SK-N-DZ (cell line): ENCODE measurements at regions not wholly inside any gene's neighbourhood (a gene's known extent, or its start where the extent isn't known, plus 50 kb on each side); places are given as distances from the start of the nearest gene placed in this dataset.

Source experiments
- DNase-seq: peaks from one replicate; pipeline ENCODE4 v3.0.0-alpha.2; 2015; ENCODE audit warnings: low spot score

DNA sequence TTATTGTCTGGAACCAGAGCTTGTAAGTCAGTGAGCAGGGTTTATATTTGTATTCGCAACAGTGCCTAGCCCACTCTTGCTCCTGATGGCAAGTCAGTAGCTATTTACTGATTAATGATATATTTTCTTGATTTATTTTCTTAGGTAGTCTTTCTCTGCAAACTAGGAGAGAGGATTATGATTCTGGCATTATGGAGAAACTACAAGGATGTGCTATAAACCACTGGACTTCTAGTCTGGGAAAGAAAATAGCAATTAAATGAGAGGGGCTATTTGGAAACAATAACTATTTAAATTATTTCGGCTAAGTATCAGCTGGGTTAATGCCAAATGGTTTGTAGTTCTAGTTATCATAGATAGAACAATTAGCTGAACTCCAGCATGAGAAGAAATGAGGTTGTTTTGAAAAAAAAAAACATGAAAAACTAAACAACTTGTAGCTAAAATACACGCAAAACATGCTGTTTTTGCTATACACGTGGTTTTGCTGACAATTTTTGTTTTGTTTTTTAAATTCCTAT, 304.9 kb upstream of the TCF21 start:
- no peak for DNase-seq

DNA sequence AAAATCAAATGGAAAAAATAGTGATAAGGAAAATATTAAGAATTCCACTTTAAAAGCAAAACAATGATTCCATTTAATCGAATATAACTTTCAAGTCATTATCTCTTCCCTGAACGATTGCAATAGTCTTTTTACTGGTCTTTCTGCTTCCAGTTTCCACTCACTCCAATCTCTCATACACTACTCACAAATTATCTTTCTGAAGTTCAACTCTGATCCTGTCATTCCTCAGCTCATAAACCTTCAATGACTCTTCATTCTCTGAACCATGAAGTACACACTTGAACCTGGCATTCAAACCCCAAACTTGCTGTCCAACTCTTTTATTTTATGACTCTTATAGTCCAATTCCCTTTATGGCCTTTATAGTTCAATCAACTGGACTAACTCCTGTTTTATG, 304.1 kb upstream of the TCF21 start:
- no peak for DNase-seq

DNA sequence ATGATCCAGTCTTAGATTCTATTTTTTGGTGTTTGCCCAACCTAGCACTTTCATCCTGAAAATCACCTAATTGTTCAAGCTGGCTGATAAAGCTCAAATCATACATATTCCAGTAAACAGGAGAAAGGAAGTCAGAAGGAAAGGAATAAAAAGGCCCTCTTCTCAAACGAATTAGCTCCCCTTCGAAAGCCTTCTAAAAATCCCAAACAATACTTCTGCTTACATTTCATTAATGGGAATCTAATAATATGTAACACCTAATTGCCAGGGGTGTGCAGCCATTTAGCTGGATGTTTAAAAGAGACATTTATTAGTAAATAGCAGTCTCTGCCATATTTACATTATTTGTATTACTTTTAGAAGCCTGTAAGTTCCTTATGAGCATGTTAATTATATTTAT, 302.9 kb upstream of the TCF21 start:
- no peak for DNase-seq

DNA sequence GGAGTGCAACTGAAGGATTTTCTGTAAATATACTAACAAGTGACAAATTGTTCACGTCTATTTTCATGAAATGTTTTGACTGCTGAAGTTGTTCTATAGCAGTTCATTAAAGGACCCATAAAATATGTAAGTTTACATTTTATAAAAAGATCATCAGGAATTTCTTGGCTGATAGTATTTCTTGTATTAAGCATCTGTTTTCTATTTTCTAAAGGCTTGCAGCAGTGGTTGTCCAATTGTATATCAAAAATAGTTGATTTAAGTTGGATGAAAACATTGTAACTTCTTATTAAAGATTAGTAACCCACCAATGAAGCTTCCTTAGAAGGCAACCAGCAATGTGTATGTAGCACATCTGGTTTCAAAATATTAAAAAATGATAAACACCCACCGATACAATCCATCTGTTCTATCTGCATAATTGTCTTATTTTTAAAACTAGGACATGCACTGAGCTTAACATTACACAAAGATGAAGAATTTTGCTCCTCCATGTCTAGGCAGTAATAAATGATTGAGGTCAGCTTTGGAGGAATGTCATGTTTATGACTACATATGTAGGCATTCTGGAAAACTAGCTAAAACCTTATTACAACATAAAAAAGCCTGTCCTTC, 301.3 kb upstream of the TCF21 start:
- DNase-seq = no peak

DNA sequence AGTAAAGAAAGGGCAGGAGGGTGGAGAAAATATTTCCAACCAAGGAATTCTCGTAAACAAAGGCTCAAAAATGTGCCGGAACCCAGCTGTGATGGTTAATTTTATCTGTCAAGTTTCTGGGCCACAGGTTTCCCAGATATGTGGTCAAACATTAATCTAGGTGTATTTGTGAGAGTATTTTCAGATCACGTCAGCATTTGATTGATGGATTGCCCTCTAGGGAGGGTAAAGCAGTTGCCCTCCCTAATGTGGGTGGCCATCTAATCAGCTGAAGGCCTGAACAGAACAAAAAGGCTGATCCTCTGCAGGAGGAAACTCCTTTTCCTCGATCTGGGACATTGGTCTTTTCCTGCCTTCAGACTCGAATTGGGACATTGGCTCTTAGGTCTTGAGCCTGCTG, 298.7 kb upstream of the TCF21 start:
- DNase-seq = no peak

DNA sequence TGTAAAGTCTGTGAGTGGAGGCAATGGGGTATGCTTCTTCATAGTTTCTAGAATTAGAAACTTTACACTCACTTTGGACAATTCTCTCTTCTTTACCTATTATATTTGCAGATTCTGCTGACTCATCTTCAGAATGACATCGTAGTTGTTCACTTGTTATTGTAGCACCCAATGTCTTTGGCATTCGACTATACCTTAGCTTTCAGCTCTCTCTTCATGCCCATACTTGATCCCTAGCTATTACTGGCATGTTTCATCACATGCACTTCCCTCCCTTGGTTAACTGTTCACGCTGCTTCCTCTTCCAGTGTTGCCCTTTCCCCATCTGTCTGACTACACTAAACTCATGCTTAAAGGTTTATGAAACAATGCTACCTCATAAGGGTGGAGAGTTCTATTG, 298.1 kb upstream of the TCF21 start:
- no peak for DNase-seq

DNA sequence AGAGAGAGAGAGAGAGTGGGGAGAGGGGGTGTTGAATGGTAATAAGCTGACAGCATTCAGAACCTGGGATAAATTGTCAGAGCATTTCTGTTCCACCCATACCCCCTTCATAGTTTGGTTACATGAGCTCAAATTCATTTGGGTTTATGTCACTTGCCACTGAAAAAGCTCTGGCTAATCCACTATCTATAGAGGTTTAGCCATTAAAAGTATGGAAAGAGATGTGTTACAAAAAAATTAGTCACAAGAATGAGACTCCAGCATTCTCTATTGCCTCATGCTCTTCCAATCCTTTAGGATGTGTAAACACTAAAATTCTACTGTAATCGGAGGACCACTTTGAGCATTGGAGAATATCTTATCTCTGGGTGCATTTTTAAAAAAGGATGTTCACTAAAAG, 297.6 kb upstream of the TCF21 start:
- DNase-seq = no peak

DNA sequence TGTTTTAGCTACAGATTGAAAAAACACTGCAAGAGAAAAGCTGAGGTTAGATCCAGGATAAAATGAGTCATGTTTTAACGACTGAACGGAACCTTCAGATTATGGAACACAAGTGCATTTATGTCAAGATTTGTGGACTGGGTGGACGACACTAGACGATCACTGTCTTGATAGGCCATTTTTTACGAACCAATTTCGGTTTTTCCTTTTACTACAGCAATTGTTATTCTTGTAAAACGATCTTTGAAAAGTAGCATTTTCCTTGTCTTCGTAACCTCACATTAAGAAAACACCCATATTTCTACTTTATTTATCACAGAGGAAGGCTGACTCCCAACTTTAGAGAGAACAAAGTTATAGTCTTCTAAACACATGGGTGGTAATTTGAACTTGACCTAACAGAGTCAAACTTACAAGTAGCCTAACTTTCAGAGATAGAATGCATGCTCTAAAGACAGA, 294.2 kb upstream of the TCF21 start:
- no peak for DNase-seq

DNA sequence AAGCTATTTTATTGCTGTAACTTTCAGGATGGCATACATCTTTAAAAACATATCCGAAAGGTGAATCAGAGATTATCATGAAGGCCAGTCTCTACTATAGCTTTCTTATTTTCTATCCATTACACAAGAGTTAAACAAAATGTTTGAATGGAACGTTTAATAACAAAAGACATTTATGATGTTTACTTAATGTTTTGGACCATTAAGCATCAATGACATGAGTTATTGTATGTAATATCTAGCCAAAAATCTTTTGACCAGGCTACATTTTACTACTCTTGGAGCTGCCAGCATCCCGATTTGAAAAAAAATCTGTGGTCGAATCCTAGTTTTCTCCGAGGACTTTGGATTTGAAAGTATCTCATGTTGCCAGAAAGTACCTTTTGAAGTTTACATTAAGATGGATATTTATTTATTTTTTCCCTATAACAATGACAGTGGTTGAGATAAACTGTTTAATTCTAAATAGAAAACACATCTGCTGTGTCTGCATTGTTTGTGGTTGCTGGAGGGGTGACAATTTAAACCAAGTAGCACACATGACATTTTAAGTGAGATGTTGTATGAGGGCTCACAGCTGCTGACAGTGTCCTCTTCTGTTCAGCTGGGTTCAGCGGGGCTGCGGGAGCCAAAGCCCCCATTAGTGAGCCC, 293.7 kb upstream of the TCF21 start:
- DNase-seq = no peak

DNA sequence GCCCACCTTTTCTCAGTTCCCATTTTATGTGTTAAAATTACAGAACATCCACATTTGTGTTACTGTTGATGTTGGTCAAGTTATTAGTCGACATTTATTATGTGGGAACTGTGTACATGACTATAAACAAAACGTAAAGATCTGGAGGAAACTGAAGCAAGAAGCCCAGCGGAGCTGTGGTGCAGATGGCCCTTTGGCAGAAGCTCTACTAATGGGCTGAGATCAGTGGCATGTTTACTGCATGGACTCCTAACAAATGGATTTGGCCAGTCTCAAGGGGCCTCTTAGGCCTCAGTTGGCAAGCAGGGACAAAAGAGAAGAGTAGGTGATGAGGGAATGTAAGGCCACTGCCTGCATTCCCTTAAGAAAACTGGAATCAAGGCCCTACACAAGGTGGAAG, 282.1 kb upstream of the TCF21 start:
- DNase-seq = no peak

DNA sequence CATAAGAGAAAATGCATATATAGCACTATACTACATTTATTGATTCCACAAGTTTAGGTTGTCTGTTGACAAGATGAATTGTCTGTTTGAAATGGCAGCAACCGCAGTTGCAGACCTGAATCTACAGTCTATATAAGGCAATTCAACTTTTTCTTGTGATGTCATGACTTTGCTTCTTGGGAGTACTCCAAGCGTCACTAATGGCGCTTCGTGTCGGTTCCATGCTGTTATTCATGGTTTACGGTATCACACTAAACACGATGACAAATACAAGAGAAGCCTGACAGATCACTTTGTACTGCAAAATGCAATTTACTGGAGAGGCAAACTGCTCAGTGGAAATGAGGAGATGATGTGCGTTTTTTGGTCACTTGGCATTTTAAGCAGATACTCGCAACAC, 280.3 kb upstream of the TCF21 start:
- no peak for DNase-seq

DNA sequence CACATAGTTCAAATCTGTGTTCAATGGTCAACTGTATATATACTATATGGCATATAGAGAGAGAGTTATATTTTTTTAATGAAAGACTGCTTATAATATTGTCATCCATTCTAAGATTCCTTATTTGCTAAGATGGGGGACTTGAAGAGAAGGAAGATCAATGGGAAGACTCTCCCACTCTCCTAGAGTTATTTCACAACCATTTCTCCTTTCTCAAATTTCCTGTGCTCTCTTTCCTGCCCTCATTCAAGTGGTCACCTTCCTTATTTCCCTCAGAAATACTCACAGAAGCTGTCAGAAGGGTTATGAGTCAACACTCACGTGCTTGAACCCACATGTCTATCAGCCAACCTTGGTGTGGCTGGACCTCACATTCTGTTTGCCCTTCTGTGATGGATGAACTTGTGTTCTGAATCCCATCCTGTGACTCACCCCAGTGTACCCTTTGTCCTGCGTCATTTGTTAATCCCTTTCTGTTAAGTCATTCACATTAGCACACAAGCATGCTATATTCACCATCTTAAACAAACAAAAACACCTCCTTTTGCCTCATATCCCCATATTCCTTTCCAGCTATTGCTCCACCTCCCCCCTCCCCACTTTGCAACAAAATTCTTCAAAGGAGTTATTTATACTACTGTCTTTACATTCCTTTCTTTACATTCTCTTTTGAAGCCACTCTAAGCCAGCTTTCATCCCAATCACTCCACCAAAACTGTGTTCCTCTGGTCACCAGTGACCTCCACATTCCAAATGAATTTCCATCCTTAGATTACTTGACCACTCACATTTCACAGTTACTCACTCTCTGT, 279.3 kb upstream of the TCF21 start:
- DNase-seq = no peak

DNA sequence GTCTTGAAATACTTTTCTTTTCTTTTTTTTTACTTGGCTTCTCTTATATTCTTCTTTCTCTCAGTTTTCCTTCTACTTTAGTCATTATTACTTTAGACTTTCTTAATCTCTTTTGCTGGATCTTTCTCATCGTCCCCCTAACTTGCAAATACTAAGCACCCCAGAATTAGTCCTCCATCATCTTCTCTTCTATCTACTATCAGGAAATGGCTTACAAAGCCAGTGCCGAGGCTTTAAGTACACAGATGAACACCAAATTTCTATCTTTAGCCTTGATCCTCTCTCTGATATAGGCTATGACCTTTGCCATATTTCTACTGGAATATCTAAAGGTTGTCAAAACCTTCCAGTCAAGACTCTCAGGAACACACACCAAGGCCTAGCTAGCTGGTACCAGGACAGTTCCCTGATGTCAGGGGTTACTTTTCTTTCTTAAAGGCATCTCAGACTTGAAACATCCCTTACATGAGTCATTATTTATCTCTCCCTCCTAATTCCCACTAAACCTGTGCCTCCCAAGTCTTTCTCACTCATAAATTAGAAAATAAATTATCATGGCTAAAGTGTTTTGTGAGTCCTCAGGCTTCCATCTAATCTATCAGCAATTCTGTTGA, 278.6 kb upstream of the TCF21 start:
- no peak for DNase-seq

DNA sequence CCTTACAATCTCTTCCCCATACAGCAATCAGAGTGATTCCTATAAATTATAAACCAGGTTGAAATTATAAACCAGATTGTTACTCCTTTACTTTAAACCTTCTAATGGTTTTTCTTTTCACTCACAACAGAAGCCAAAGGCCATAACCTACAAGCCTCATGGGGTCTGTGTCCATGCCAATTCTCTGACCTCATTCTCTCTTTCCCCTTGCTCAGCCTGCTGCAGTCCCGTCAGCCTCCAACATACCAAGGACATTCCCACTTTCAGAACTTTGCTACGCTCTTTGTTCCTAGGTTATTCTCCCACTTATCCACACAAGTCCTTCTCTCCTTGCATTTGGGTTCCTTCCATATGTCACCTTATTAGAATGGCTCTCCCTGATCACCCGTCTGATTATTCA, 277.9 kb upstream of the TCF21 start:
- DNase-seq = no peak

DNA sequence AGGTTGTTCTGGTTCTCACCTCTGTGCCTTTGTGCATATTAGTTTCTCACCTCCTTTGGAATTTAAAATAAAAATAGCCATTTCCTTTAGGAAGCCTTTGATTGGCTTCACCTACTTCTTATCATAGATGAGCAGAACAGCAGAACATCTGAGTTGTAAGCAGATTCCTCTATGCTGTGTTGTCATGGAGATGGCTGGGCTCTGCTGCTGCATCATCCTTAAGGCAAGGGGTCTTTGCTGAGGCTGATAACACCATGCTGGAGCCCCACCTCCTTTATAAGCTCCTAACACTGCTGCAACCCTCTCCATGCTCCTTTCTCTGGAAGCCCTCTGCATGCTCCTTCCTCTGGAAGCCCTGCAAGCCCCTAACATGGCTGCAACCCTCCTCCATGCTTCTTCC, 276.5 kb upstream of the TCF21 start:
- DNase-seq = no peak

DNA sequence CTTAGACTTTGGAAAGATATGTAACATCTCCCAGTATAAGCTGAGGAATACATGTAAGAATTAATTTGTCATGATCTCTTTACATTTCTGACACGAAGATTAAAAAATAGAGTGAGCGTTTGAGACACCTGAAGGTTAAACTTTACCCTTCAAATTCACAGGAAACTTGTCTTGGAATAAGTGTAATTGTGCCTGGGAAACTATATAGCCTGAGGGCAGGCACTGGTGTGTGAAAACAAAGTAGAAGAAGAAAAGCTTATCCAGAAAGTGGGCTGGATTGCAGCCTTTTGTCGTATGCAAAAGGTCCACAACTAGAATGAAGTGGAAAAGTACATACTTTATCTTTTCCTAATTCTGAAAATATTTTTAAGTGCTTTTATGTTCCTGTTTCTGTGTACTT, 275.7 kb upstream of the TCF21 start:
- no peak for DNase-seq

DNA sequence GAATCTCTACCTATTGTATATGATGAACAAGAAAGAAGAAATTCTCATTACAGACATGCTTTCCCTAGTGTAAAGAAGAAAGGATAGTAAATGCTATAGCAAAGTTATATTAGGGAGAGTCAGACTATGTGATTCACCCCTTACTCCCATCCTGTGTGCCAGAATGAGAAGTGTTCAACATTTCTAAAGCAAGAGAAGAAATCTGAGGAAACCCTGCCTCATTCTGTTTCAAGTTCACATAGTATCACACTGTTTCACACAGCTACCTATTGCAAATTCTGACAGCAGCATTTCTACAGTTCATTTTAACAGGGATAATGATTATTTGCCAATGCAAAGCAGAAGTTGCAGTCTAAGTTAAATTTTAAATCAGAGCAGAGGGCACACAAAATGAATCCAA, 267.2 kb upstream of the TCF21 start:
- DNase-seq = no peak

DNA sequence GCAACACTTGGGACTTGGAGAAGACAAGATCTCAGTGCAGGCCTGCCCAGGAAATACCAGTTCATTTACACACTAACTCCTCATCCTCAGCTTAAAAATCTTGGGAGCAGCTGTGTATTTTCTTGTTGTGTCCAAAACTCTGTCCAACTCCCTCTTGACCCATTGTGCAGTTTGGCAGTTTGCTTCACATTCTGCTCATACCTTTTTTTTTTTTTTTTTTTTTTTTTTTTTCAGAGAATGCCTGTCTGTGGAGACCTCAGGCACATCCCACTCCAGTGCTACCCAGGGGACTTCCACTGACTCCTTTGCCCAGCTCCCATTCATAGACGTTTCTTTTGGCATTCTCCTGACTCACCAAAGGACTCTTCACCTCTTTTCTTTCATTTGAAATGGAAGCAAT, 265.8 kb upstream of the TCF21 start:
- DNase-seq = no peak

DNA sequence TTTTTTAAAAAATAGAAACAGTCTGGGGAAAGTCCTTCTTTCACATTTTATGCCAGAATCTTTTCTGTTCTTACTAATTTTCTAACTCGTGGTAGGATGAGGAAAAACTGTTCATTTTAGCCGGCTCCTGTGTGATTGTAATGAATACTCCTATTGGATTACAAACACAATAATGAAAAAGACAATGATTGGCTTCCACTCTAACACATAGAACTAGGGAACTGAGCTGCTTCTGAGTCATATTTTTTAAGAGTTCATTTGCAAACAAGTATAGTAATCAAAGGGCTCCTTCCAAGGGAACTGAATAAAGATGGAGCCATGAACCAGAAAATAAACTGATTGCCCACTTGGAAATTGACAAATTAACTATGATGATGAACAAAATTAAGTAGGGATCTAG, 265.3 kb upstream of the TCF21 start:
- DNase-seq = no peak

DNA sequence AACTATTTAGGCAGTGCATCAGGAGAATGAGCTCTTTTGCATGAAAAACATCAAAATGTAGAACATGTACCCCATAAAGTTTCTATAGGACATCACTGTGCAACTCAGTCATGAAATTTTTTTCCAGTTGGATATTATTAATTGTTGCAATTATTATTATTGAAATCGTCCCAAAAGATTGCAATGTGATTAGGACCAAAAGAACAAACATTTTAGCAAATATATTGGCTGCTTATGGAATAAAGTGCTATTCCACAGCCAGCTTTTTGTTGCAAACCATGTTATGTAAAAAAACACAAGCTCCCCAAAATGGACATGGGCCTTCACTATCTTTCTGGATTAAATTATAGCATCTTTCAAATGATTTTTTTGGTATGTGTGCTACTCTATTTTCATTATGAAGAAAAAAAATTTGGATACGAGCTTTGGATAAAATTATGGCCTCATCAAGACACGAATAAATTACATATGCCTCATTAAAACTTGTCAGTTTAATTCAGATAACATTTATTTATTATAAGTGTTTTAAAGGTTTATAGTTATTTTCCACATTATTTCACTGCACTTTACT, 262.7 kb upstream of the TCF21 start:
- DNase-seq = no peak

DNA sequence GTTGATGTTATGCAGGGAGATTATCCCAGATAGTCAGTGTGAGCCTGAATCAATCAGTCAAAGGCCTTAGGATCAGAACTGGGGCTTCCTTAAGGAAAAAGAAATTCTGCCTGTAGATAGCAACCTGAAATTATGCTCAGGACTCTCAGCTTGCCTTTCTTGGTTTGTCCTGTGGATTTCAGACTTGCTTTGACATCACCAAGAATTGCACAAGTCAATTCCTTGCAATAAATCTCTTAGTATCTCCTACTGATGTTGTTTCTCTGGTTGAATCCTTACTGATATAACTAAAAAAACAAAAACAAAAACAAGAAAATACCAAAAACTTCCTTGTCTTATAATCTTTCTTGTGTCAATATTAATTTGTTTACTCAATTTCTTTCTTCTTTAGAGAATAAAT, 258.9 kb upstream of the TCF21 start:
- DNase-seq = no peak

DNA sequence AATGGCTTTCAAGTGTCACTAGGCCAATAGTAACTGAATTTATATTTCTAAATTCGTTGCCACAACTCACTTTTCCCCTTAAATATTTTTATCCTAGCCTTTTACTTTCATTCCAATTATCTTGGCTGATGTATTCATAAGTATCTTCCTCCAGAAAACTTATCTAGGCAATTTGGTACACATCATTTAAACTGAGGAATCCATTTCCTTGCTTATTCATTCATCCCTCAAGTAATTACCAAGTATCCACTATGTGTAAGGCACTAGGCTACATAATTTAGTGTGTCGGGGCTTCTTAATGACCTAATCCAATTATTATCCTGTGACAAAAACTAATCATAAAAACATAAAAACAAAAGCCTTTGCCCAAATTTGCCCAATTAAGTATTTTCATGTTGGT, 258.3 kb upstream of the TCF21 start:
- DNase-seq = no peak
